SH-SY5Y (cell line): ENCODE measurements at regions not wholly inside any gene's neighbourhood (a gene's known extent, or its start where the extent isn't known, plus 50 kb on each side); places are given as distances from the start of the nearest gene placed in this dataset.

Source experiments
- GATA2 ChIP-seq: IDR thresholded peaks from 2 replicates; pipeline ENCODE4 v1.6.1; 2011; ENCODE audit warnings: mild to moderate bottlenecking, low read depth, low read length
- GATA3 ChIP-seq: IDR thresholded peaks from 2 replicates; pipeline ENCODE4 v1.6.1; 2011; ENCODE audit warnings: low read depth, mild to moderate bottlenecking, low read length, moderate library complexity

DNA sequence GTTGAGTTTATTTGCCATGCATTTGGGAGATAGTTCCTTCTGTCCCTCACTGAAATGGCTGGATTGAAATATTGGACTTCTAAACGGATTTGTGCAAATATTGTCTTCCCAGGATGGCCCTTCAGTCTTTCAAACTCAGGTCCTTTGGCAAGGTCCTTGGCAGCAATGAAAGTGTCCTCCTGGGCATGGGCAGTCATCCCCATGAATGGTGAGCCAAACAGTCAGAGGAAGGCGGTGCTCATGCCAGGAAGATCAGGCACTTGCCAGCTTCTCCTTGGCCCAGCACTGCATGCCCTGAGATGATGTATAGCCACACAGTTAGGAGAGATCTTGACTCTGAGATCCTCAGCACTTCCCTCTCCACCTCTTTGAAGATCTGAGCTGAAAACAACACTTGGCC is 221.4 kb upstream of the KLF4 start:
- TF ChIP-seq GATA2 (no peak), GATA3 (no peak)
